SU-DHL-6 (cell line): ENCODE measurements at regions not wholly inside any gene's neighbourhood (a gene's known extent, or its start where the extent isn't known, plus 50 kb on each side); places are given as distances from the start of the nearest gene placed in this dataset.
"Not testable (repeated sequence)": the region's sequence is repeated elsewhere in the genome, so short reads cannot be mapped to it uniquely, and the experiment has no call there.

Experiments
- H2AFZ ChIP-seq: fragments of 200-600 bp; sonication (generic); 2 replicates; pipeline ENCODE4 v1.6.1; 2014; ENCODE audit warnings: low read depth, mild to moderate bottlenecking, moderate library complexity, mixed read lengths, antibody characterized with exemption, low read length; ENCODE audit not compliant: severe bottlenecking
- H3F3A ChIP-seq: fragments of 200-600 bp; shearing (Covaris generic); 2 replicates; pipeline ENCODE4 v1.6.0; 2016; ENCODE audit warnings: antibody characterized with exemption, mild to moderate bottlenecking; ENCODE audit not compliant: insufficient read depth
- H3K27ac ChIP-seq: fragments of 200-600 bp; sonication (generic); 2 replicates; pipeline ENCODE4 v1.5.1; 2016; ENCODE audit warnings: low read depth, mild to moderate bottlenecking, low read length, moderate library complexity, mixed read lengths
- H3K27me3 ChIP-seq: fragments of 200-600 bp; sonication (generic), shearing (Covaris generic); 2 replicates; pipeline ENCODE4 v1.6.0; 2014; ENCODE audit warnings: mild to moderate bottlenecking, low read length
- H3K36me3 ChIP-seq: fragments of 200-600 bp; sonication (generic); 2 replicates; pipeline ENCODE4 v1.6.1; 2014; ENCODE audit warnings: mild to moderate bottlenecking, low read length, mixed read lengths
- H3K4me2 ChIP-seq: fragments of 300-600, 200-600 bp; shearing (Covaris generic), sonication (generic); 2 replicates; pipeline ENCODE4 v1.6.0; 2014; ENCODE audit warnings: low read length, low read depth, mild to moderate bottlenecking; ENCODE audit not compliant: poor library complexity, severe bottlenecking
- H3K4me3 ChIP-seq: fragments of 200-600 bp; sonication (generic); 2 replicates; pipeline ENCODE4 v1.5.1; 2014; ENCODE audit warnings: antibody characterized with exemption, low read length, mild to moderate bottlenecking, mixed read lengths; ENCODE audit not compliant: insufficient read depth, poor library complexity, severe bottlenecking
- H3K79me2 ChIP-seq: fragments of 200-600 bp; sonication (generic); 2 replicates; pipeline ENCODE4 v1.6.1; 2014; ENCODE audit warnings: mild to moderate bottlenecking, low read length, moderate library complexity; ENCODE audit not compliant: insufficient read depth
- H3K9ac ChIP-seq: fragments of 200-600 bp; sonication (generic); 2 replicates; pipeline ENCODE4 v1.7.0; 2014; ENCODE audit warnings: mild to moderate bottlenecking, low read length
- H3K9me2 ChIP-seq: fragments of 200-600 bp; sonication (generic); replicated peaks from 2 replicates; pipeline ENCODE4 v1.6.1; 2014; ENCODE audit warnings: low read length; ENCODE audit not compliant: insufficient read depth
- H3K9me3 ChIP-seq: fragments of 200-600 bp; sonication (generic); 2 replicates; pipeline ENCODE4 v1.6.1; 2014; ENCODE audit warnings: low read length, mixed read lengths; ENCODE audit not compliant: insufficient read depth
- H4K20me1 ChIP-seq: fragments of 200-600 bp; sonication (generic); 2 replicates; pipeline ENCODE4 v1.6.1; 2014; ENCODE audit warnings: low read depth, mild to moderate bottlenecking, antibody characterized with exemption, low read length, moderate library complexity, mixed read lengths
- EZH2phosphoT487 ChIP-seq: fragments of 200-600 bp; sonication (generic), shearing (Covaris generic); conservative IDR thresholded peaks from 2 replicates; pipeline ENCODE4 v1.6.1; 2018; ENCODE audit warnings: mild to moderate bottlenecking, antibody characterized with exemption, low read length, moderate library complexity, mixed read lengths
- TF ChIP-seq, protein P1 (sequence below): fragments of 200-600 bp; sonication (generic); IDR thresholded peaks from one replicate; pipeline ENCODE4 v1.5.1; 2017; ENCODE audit warnings: antibody characterized with exemption, mild to moderate bottlenecking, low read length, moderate library complexity; ENCODE audit not compliant: insufficient read depth, poor library complexity, severe bottlenecking

DNA sequence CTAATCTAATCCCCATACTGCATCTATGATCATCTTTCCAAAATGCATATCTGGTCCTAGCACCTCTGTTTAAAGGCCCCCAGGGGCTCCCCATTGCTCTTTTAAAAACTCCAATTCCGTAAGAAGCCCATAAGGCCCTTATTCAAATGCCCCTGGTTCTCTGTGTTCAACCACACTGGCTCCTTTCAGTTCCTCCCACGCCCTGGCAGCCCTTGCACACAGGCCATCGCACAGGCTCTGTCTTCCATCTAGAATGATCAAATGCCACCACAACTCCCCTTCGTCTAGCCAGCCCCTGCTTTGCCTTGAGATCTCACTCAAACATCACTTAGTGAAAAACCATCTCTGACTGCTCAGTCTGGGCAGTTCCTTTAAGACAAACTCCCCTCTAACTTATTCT, 112.9 kb upstream of the LYZL2 start:
- no peaks in the 10 kb centered on the region for H3K9me2 ChIP-seq
- no peak overlapping the region for H3K4me3 ChIP-seq
- H3K27ac ChIP-seq = no peak overlapping the region
- H3K36me3 ChIP-seq = no peaks in the 10 kb centered on the region
- H3K9me3 ChIP-seq = no peaks in the 10 kb centered on the region
- H3F3A ChIP-seq = no peaks in the 10 kb centered on the region
- no peak overlapping the region for H2AFZ ChIP-seq
- H3K4me2 ChIP-seq = no peak overlapping the region
- H3K79me2 ChIP-seq = no peaks in the 10 kb centered on the region
- TF ChIP-seq, protein P1, sequence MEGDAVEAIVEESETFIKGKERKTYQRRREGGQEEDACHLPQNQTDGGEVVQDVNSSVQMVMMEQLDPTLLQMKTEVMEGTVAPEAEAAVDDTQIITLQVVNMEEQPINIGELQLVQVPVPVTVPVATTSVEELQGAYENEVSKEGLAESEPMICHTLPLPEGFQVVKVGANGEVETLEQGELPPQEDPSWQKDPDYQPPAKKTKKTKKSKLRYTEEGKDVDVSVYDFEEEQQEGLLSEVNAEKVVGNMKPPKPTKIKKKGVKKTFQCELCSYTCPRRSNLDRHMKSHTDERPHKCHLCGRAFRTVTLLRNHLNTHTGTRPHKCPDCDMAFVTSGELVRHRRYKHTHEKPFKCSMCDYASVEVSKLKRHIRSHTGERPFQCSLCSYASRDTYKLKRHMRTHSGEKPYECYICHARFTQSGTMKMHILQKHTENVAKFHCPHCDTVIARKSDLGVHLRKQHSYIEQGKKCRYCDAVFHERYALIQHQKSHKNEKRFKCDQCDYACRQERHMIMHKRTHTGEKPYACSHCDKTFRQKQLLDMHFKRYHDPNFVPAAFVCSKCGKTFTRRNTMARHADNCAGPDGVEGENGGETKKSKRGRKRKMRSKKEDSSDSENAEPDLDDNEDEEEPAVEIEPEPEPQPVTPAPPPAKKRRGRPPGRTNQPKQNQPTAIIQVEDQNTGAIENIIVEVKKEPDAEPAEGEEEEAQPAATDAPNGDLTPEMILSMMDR = no peak
- no peak for TF ChIP-seq EZH2phosphoT487
- H4K20me1 ChIP-seq = no peaks in the 10 kb centered on the region
- no peaks in the 10 kb centered on the region for H3K27me3 ChIP-seq
- H3K9ac ChIP-seq = no peak overlapping the region

DNA sequence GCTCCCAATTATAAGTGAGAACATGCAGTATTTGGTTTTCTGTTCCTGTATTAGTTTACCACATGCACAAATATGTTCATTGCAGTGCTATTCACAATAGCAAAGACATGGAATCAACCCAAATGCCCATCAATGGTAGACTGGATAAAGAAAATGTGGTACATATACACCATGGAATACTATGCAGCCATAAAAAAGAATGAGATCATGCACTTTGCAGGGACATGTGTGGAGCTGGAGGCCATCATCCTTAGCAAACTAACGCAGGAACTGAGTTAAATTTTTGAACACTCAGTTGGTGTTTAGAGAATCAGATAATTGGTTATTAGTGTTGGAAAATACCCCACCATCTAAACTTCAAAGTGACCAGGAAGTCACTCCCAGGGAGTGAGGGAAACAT, 111.2 kb upstream of the LYZL2 start:
- not testable (repeated sequence) for H3K27ac ChIP-seq, H2AFZ ChIP-seq, H3K4me3 ChIP-seq, H3K79me2 ChIP-seq, H3K4me2 ChIP-seq, H3K9ac ChIP-seq, H3F3A ChIP-seq, H3K27me3 ChIP-seq, H3K9me3 ChIP-seq, H3K36me3 ChIP-seq, H4K20me1 ChIP-seq, H3K9me2 ChIP-seq

DNA sequence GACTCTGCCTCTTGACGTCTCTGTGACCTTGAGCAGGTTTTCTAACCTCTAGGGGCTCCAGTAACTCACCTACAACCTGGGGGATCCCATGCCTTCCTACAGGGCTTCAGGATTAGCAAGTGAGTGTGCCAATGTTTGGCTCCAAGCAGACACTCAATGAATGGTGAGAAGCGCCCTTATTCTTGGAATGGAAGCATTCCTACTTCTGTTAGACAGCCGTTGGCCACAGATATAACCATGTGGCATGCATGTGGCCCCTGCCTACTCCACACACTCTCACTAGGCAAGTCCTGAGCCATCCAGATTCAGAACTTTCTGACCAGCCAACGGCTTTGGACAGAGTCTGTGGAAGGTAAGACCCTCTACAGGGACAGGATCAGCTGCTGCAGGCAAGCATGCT, 108.9 kb upstream of the LYZL2 start:
- no peaks in the 10 kb centered on the region for H4K20me1 ChIP-seq
- no peak overlapping the region for H2AFZ ChIP-seq

DNA sequence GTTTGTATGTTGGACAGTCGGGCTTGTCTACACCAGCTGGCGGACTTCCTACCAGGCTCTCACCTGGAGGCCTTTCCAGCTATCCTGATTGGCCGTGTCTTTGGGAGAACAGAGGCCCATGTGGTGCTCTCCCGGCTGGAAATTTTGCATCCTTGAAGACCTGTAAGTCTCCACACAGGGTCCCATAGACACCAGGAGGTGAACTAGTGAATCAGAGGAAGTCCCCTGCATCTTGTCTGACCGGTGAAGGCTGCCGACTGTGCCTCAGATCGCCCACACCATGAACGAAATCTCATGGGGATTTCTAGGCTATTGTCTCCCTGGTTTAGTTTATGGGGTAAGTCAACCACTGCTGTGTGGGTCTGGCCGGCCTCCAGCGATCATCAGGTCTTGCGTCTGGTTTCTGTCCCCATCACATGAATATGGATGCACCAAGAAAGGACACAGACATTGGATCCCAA, 108.4 kb upstream of the LYZL2 start:
- Histone ChIP-seq H3K27me3 (no peaks in the 10 kb centered on the region), H4K20me1 (no peaks in the 10 kb centered on the region), H3K27ac (no peak overlapping the region), H3K9me2 (no peaks in the 10 kb centered on the region), H3K9ac (no peak overlapping the region), H3K79me2 (no peaks in the 10 kb centered on the region), H3K36me3 (no peaks in the 10 kb centered on the region), H3K9me3 (no peaks in the 10 kb centered on the region), H3F3A (no peaks in the 10 kb centered on the region), H3K4me2 (no peak overlapping the region), H3K4me3 (no peak overlapping the region), H2AFZ (no peak overlapping the region)
- TF ChIP-seq, protein P1 = no peak
- TF ChIP-seq EZH2phosphoT487 = no peak

More for the DNA sequence above, 108.9 kb upstream of the LYZL2 start:
- Histone ChIP-seq H3K4me3 (no peak overlapping the region), H3K9ac (no peak overlapping the region), H3K27me3 (no peaks in the 10 kb centered on the region), H3K79me2 (no peaks in the 10 kb centered on the region), H3K9me3 (no peaks in the 10 kb centered on the region), H3K27ac (no peak overlapping the region), H3K4me2 (no peak overlapping the region), H3F3A (no peaks in the 10 kb centered on the region), H3K9me2 (no peaks in the 10 kb centered on the region), H3K36me3 (no peaks in the 10 kb centered on the region)
- TF ChIP-seq EZH2phosphoT487 = no peak
- TF ChIP-seq, protein P1 = no peak
